Astrocyte of the spinal cord (primary cell): ENCODE measurements at regions not wholly inside any gene's neighbourhood (a gene's known extent, or its start where the extent isn't known, plus 50 kb on each side); places are given as distances from the start of the nearest gene placed in this dataset.

ENCODE experiments used
- DNase-seq: peaks from one replicate; pipeline ENCODE4 v3.0.0; 2011; ENCODE audit warnings: low read depth, low spot score
- H3K4me3 ChIP-seq: 2 replicates; pipeline ENCODE4 v1.5.1; 2011; ENCODE audit warnings: low read depth, mild to moderate bottlenecking, low read length, moderate library complexity
- CTCF ChIP-seq: IDR thresholded peaks from 2 replicates; pipeline ENCODE4 v1.5.1; 2012; ENCODE audit warnings: low read depth, mild to moderate bottlenecking, low read length, inconsistent platforms
- in situ Hi-C: cut with HindIII; loops from 2 replicates; pipeline ENCODE4 v1.10.0; 2017; ENCODE audit warnings: low sequenced_read_pairs

- H3K4me3 ChIP-seq: no peak overlapping the region
- in situ Hi-C loops: no loop called here
- DNase-seq: no peak
- no peak for TF ChIP-seq CTCF
These were observed 101.4 kb upstream of the PPP2R2D start for GRCh38 chr10:131799429-131799828.

- TF ChIP-seq CTCF: no peak
- DNase-seq: no peak
- H3K4me3 ChIP-seq: no peak overlapping the region
- in situ Hi-C loops: no loop called here
These were observed 98.5 kb upstream of the PPP2R2D start for GRCh38 chr10:131802156-131802915.

- H3K4me3 ChIP-seq: no peak overlapping the region
- DNase-seq: no peak
- TF ChIP-seq CTCF: no peak
- in situ Hi-C loops: no loop called here
These were observed 97.8 kb upstream of the PPP2R2D start for GRCh38 chr10:131802996-131803395.

GRCh38 chr10:131803860-131804425 is 96.9 kb upstream of the PPP2R2D start:
- in situ Hi-C loops: no loop called here
- no peak for TF ChIP-seq CTCF
- no peak for DNase-seq
- H3K4me3 ChIP-seq: no peak overlapping the region

- in situ Hi-C loops: no loop called here
- TF ChIP-seq CTCF: no peak
- no peak overlapping the region for H3K4me3 ChIP-seq
- DNase-seq: no peak
These were observed 96.1 kb upstream of the PPP2R2D start for GRCh38 chr10:131804551-131805295.

GRCh38 chr10:131805696-131806095 is 95.1 kb upstream of the PPP2R2D start:
- TF ChIP-seq CTCF: no peak
- in situ Hi-C loops: no loop called here
- DNase-seq: no peak

More at GRCh38 chr10:131805696-131806095, 95.1 kb upstream of the PPP2R2D start:
- H3K4me3 ChIP-seq: no peak overlapping the region
